Activated CD8-positive, alpha-beta memory T cell treated with anti-CD3 and anti-CD28 coated beads, Interleukin-2, amount 50 U/mL, for 1 hour (primary cell): ENCODE measurements at regions not wholly inside any gene's neighbourhood (a gene's known extent, or its start where the extent isn't known, plus 50 kb on each side); places are given as distances from the start of the nearest gene placed in this dataset.

Source experiments
- DNase-seq: peaks from one replicate; pipeline ENCODE4 v3.0.0-alpha.2; 2020; ENCODE audit errors: extremely low read depth

DNA sequence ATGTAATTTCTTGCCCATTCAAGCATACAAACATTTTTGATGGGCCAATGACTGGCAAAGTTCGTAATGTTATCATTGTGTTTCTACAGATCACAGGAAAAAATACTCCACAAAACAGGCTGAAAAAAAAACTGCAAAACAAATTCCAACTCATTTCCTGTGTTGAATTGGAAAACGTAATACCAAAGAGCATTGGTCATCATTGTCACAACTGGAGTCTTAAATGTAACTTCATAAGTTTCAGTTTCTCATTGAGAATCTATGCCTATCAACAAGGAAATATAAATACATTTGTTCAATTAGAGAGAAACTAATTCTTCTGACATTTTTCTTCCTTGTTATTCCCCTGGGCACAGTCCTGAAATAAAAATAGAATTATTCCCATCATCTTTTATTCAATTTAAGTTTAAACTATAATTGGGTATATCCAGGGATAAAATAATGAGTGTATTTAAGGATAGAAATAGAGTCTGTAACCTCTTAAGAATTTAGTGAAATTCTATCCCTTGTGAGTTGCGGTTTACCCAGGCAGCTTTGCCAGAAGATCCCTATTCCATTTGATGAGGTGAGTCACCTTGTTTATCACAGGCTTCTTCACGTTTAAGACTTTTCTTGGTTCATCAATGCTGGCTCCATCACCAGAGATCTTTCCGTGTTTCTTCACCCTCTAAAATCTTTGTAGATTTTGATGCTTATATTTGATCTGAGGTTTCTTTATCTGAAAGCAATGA lies 112.7 kb upstream of the ITGA1 start:
- no peak for DNase-seq

DNA sequence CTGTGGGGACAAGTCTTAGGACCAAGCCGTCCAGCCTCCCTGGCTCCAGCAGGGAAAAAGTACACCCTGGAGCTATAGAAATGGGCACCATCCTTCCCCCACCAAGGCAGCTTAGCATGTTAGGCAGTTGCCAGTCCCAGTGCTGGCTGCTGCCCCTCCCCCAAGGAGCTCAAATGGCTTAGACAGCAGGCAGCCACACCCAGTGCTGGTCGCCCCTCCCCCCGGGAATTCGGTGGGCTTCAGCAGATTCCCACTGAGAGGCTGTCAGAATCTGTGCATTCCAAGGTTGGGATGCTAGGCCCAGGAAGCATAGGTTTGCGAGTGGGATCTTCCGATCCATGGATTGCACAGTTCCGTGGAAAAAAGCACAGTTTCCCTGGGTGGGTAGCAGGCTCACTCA lies 105.2 kb upstream of the ITGA1 start:
- no peak for DNase-seq

DNA sequence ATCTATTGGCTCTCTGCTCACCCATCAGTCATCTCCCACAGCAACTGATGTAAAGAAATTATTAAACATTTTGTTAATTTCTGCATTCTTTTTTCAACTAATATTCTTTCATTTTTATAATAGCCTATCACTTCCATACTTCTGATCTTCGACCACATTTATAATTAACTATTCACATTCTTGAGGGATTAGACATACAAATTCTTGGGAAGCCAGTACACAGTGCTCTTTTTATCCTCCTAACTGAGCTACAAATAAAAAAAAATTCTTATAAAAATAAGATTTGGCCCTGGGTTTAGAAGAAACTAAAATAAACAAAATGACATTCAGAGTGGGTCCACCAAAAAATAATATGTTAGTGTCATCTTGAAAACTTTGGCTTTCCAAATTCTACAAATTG lies 103.7 kb upstream of the ITGA1 start:
- no peak for DNase-seq

DNA sequence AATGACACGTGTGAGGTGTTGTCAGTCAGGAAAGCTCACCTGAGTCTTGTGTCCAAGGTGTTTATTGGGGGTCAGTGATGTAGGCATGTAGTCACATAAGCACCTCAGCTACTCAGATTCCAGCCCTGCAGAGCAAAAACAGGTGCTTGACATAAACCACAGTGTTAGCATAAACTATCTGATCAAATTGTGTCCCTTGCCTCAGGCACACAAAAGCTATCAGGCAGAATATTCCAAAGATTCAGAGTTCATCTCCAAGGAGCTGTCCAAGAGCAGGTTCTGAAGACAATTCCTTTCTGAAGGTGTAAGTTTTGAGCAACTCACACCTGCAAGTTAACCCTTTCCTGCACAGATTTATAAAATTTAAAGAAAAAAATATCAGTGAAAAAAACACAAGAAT lies 102.2 kb upstream of the ITGA1 start:
- DNase-seq = no peak

DNA sequence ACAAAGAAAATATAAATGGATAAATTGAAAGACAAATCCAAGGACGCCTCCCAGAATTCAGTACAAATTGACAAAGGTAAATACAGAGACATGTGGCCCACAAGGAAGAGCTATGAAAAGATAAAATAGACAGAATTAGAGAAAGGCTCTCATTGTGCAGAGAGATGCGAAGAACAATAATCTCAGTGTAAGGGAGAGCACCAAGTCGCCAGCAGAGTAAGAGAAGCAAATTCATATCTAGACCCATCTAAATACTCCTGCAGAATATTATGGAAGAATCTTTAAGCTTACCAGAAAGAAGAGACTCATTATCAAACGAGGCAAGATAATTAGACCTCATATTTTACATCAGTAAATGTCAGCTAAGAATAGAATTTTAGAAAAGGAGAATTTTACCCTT lies 101.7 kb upstream of the ITGA1 start:
- no peak for DNase-seq

DNA sequence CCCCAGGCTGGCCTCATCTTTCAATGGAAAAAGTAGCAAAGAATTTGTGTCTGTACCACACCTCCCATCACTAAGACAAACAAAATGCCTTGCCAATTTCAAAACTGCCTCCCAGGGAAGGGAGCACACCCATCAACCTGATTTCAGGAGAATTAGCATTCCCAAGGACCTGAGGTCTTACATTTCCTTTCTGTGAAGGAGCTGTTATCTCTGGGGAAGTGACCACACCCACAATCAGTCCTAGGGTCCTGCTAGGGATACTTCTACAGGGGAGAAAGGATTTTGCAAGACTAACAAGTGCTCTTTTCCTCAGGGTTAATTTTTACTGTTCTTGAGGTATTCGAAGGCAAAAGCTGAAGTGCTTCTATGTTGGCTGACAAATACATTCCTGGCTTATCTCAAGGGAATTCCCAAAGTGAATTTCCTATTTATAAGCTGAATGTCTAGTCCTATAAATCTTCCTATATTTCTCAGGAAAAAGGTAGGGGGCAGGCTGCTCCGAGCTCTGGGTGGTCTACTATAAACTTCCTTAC lies 97.4 kb upstream of the ITGA1 start:
- DNase-seq = no peak

DNA sequence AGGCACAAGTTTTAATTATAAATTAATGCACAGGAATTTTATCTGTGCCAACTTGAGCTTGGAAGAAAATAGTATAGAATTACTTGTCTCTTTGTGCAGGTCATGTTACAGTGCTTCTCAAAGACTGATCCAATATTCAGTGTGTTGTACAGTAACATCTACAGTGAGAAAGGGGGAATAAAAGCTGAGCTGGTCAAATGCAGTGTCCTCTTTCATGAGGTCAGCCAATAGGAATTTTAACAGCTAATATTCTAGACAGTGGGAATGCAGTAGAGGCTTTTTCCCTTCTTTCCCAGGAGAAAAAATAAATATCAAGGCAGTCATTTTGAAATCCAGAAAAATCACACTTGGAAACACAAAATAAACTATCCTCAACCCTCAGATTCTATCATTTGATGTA lies 95.7 kb upstream of the ITGA1 start:
- DNase-seq = no peak

DNA sequence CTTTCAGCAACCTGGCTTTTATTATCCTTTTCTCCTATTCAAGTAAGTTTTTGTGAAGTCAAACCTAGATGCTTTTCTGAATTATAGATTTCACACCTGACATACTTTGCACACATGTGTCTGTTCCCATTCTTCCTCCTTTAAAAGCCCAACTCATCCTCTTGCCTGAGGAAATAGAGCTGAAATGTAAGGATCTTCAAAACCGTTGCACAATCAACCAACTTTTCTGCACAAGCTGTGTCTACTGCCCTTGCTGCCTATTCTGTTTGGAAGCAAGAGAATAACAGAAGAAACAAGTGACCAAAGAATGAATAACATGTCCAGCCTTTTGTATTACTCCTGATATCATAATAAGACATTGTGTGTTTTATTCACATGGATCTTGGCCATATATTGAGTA lies 95.1 kb upstream of the ITGA1 start:
- DNase-seq = no peak

DNA sequence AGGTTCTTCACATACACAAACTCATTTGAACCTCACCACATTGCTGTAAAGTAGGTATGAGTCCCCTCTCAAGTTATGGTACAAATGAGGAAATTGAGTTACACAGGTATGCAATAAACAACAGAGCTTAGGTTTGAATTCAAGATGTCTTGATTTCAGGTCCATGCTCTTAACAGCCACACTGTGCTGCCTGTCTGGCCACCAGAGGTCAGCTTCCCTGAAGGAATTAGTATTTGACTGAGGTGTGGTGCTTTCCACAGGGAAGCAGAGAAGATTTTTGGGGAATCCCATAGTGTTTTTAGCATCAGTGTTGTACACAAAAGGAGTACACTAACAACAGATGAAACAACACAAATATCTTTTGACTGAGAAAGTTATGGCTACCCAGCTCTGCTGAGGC lies 94.4 kb upstream of the ITGA1 start:
- DNase-seq = no peak

DNA sequence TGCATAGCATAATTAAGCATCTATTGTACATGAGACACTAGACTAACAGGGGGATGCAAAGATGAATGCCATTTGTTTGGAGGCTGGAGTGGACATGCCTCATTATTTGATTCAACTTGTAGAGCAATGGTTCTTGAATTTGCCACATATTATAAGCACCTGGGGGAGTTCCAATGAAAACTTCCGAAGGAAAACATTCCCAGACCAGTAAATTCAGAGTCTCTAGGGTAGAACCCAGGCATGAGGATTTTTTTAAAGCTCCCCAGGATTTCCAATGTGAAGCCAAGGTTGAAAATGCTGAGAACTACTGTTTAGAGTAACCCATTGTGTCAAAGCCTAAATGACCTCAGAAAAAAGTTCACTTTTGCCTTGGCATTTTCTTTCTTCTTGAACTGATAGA lies 93.9 kb upstream of the ITGA1 start:
- DNase-seq = no peak

DNA sequence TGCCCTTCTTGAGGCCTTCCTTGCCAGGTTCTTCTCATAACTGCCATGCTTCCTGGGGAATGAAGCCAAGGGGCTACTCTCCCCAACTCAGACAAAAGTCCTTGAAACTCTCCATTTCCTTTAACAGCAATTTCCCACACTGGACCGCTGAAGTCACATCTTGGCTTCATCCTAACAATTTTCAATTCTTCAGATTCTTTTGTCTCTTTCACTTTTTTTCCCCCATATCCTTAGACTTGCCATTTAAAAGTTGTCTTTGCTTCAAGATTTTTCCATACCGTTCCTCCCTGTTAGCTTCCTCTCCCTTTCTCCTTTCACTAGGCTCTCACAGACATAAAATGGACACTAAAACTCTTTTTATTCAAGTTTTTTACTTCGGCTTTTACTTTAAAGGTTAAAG lies 93.1 kb upstream of the ITGA1 start:
- DNase-seq = no peak

DNA sequence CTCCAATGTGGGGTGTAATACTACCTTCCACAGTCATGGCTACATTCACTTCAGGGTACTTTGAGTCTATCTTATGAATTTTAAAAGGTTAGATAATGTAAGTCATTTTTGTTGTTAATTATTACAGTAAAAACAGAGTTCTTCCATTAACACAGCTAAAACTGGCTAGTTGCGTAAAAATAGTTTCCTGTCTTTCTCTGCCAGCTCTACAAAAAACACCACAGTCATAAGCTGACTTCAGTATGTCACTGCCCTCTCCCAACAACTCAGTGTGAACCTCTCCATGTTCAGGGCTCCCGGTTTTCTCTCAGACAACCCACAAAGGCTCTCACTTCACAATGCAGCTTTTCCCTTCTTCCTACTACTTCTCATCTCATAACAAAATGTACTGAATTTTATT lies 84.8 kb upstream of the ITGA1 start:
- no peak for DNase-seq

DNA sequence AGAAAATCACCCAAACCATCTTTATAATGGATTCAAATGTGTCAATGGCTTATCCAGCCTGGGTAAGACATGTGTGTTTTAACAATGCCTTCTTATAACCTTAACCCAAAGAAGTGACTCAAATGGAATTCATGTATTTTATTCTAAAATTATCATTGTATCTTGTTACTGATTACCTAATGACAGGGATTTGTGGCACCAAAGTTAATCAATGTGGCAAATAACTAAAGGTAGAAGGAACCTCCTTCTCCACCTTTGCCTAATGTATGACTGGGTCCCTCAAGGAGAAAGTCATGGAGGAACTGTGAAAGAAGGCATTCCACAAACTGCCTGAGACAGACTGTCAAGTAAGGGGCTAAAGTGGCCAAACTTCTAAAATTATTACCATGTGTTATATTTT lies 84.4 kb upstream of the ITGA1 start:
- no peak for DNase-seq

DNA sequence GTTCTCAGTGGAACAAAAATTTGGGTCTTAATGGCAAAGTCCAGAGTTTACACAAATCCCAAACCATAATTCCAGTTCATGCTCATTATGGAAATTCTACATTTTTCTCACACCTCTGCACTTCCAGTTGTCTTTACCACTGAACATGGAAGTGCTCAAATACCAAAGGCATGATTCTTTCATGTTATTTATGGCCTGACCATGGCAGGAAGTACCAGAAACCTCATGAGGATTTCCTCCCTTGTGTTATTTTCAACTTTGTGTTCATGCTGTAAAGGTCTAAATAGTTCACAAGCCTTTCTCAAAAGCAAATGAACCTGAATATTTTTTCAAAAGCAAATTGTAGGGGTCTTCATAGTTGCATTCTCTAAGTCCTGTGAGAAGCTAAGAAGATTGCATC lies 82.0 kb upstream of the ITGA1 start:
- no peak for DNase-seq

DNA sequence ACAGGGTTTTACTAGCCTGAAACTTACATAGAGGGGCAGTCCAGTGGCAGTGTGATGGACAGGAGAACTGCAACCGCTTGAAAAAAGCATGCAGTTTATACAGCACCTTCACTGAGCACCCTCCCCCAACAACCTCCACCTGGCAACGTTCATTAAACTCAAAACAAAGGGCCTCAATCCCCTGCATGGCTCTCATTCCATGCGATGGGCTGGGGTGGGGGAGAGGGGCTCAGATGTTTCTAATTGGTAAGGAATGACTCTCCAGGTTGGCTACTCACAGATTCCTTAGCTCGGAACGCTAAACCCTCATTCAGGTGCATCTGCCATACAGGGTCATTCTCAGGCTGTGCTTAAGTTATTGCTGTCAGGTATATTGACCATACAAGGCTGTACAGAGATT lies 80.9 kb upstream of the ITGA1 start:
- no peak for DNase-seq

DNA sequence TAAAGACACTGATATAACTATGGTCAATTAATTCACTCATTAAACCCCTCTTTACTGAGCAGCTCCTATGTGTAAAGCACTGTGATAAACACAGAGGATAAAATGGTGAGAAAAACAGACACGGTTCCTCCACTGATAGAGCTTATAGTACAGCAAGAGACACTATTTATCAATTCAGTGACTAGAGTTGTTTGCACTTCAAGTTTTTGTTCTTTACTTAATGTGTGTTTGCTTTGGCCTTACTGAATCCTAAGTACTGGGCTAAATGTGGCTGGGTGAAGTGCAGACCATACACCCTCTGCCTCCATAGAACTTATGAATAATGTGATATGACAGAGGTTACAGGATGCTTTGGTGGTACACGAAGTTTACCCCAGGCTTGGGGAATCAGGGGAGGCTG lies 80.1 kb upstream of the ITGA1 start:
- DNase-seq = no peak

DNA sequence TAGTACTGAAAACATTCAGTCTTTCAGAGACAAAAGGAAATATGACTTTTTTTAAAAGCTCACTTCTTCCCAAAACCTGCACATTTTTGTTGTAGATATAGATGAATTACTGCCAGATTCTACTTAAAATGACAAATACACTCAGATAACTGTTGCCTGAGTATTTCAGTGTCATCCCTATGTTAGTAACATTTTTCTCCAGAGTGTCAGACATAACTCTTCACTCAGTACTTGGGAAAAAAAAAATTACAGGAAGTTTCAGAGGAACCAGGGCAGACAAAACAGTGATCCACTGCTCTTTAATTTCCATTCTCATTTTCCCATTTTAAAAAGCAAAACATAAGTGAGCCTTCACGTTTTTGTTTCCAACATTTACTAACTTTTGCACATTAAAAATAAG lies 79.3 kb upstream of the ITGA1 start:
- DNase-seq = no peak

DNA sequence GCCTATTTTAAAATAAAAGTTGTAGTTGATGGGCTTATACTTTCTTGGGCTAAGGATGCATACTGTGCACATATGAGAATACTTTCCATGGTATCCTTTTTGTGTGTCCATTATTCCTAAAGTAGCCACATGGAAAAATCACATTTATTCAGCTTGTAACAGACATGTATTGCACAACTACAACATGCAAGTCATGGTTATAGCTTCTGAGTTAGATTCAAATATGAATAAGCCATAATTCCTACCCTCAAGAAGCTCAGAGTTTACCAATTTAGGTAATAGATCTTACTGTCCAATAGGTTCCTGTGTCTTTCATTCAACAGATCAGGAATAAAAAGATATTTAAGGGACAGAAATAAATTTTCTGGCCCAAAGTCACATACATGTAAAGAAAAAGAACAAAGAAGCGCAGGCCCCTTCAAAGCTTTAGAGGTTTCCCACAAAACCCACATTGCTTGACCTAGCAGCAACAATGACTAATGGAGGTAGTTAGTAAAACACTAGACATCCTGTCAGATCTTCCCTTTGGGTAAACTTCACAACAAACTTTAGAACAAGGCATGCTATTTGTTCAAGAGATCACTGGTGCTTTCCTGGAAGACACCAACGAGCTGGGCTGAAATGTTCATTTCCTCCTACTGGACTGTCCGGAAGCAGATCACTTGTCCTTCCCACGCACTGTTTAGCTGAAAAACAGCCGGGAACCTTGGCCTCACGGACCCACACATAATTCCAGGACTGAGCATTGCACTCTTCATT lies 78.4 kb upstream of the ITGA1 start:
- no peak for DNase-seq

DNA sequence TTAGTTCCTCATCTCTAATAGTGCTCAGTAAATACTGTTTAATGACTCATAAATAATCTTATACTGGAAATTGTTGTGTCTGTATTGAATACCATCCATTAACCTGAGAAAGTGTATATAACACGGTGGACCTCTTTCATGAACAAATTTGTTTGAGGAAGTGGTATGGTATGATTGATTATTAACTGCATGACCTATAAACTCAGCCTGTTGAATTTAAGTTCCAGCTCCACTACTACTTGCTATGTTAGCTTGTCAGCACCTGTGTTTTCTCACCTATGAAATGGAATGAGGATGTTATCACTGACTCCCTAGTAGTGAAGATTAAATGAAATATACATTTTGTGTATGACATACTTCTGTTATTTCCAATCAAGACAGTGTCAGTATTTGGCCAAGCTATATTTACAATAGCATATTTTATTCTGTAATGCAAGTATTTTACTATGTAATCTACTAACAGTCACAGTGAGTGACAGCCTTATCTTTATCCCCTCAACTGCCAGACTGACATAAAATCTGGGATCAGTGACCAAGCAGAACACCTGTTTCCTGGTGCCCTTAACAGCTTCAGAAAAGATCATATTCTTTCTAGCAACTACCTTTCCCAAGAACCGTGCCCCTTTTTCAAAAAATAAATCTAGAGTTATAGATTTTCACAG lies 77.3 kb upstream of the ITGA1 start:
- DNase-seq = no peak

DNA sequence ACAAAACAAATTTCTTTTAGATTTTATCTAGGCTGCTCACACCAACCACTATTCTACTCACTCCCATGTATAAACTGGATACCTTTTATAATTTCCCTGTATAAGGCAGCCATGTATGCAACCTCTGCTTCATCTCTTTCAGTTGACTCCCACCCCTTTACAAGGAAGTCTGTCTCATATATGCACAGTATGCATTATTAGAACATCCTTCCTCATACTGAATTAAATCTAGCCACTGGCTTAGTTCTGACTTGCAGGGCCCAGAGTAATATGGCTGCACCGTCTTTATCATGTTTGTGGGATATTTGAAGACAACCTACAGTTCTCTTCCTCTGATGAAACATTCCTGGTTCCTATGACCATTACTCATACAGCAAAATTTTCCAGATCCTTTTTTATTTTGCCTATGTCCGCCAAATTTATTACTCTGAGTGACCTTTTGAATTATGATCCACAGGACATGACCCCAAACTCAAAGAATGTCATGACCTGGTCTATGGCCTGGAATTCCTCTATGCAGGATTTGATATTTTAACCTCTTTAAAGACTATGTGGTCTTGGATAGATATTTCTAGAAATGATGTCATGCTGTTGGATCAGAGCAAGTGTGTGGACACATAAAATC lies 76.6 kb upstream of the ITGA1 start:
- DNase-seq = no peak

DNA sequence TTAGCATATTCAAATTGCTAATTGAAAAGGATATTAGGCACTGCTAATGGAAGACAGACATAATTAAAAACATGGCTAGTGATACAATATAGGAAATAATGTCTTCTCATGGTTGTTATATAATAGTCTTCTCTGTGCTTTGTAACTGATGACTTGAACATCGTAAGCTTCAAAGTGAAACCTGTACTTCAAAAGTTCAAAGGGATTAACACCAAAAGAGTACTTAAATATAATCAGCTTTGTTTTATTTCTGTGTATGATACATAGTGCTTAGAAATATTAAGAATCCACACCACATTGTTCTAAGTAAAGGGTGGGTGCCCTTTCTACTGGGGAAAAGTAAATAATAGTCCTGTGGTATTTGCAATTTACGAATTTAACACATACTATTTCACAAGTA lies 75.4 kb upstream of the ITGA1 start:
- no peak for DNase-seq

DNA sequence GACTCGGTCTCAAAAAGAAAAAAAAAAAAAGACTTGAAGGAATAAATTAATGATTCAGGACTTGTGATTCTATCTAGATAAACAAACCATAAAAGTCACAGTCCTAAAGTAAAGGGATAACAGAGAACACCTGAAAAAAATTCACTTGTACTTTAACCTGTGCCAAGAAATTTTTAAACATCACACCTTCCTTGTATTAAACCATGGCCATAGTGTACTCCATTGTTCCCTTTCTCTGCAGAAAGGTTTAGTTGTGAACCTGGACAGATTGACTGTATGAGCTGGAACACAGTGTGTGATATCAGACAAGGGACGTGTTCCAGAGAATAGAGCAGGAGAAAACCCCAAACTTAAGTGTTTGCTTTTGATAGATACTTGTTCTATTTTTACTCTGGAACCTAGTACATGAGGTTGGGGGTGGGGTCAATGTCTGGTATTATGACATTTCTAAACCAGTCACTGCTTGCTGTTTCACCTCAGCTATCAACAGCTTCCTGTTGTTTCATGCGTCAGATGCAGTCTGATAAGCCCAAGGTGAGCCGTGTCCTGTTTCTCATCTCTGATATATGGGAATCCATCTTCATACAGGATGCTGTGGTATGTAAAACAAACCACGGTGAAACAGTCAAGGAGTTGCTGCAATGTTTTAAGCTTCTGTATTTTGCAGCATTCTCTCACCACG lies 62.5 kb upstream of the ITGA1 start:
- DNase-seq = peak; percentile 68
